ENCODE measurements at regions not wholly inside any gene's neighbourhood (a gene's known extent, or its start where the extent isn't known, plus 50 kb on each side); places are given as distances from the start of the nearest gene placed in this dataset.
"Not testable (repeated sequence)": the region's sequence is repeated elsewhere in the genome, so short reads cannot be mapped to it uniquely, and the experiment has no call there.

DNA sequence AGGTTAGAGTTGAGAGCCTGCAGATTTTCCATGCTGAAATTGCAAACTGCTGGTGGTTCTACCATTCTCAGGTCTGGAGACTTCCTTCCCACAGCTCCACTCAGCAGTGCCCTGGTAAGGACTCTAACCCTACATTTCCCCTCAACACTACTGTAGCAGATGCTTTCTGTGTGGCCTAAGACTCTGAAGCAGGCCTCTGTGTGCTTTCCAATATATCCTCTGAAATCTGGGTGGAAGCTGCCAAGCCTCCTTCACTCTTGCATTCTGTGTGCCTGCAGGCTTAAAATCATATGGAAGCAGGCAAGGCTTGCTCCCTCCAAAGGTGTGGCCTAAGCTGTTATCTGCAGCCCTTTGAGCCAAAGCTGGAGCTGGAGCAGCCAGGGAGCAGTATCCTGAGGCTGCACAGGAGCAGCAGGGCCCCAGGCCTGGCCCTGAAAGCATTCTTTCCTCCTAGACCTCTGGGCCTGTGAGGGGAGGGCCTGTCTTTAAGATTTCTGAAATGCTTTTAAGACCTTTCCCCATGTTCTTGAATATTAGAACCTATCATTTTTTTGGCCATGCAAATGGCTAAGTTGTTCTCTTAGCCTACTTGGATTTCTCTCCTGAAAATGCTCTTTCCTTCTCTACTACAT lies 134.1 kb upstream of the TSHZ3 start:
- Mint-ChIP-seq H3K36me3 (ENCODE audit: low read depth) (no peaks in the 10 kb centered on the region), H3K4me3 (ENCODE audit: unreplicated experiment) (no peak overlapping the region), H3K27ac (ENCODE audit: unreplicated experiment) (no peak overlapping the region), H3K9me3 (ENCODE audit: low read depth) (peaks cover 18% of the 10 kb centered on the region), H3K27me3 (ENCODE audit: low read depth) (peaks cover 2% of the 10 kb centered on the region), H3K4me1 (ENCODE audit: low read depth) (no peaks in the 10 kb centered on the region)
- no peak for DNase-seq (ENCODE audit: low spot score)
- TF ChIP-seq, protein P1, sequence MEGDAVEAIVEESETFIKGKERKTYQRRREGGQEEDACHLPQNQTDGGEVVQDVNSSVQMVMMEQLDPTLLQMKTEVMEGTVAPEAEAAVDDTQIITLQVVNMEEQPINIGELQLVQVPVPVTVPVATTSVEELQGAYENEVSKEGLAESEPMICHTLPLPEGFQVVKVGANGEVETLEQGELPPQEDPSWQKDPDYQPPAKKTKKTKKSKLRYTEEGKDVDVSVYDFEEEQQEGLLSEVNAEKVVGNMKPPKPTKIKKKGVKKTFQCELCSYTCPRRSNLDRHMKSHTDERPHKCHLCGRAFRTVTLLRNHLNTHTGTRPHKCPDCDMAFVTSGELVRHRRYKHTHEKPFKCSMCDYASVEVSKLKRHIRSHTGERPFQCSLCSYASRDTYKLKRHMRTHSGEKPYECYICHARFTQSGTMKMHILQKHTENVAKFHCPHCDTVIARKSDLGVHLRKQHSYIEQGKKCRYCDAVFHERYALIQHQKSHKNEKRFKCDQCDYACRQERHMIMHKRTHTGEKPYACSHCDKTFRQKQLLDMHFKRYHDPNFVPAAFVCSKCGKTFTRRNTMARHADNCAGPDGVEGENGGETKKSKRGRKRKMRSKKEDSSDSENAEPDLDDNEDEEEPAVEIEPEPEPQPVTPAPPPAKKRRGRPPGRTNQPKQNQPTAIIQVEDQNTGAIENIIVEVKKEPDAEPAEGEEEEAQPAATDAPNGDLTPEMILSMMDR (IDR thresholded peaks at IDR 0.05), result no peak

DNA sequence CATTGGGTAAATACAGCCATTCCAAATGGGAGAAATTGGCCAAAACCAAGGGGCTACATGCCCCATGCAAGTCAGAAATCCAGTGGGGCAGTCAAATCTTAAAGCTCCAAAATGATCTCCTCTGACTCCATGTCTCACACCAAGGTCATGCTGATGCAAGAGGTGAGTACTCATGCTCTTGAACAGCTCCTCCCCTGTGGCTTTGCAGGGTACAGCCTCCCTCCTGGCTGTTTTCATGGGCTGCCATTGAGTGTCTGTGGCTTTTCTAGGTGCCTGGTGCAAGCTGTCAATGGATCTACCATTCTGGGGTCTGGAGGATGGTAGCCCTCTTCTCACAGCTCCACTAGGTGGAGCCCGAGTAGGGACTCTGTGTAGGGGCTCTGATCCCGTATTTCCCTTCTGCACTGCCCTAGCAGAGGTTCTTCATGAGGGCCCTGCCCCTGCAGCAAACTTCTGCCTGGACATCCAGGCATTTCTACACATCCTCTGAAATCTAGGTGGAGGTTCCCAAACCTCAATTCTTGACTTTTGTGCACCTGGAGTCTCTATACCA lies 135.7 kb upstream of the TSHZ3 start:
- H3K4me1 Mint-ChIP-seq (ENCODE audit: low read depth); H3K4me3 Mint-ChIP-seq (ENCODE audit: unreplicated experiment); DNase-seq (ENCODE audit: low spot score); H3K27ac Mint-ChIP-seq (ENCODE audit: unreplicated experiment); H3K36me3 Mint-ChIP-seq (ENCODE audit: low read depth); H3K27me3 Mint-ChIP-seq (ENCODE audit: low read depth): not testable (repeated sequence)
- H3K9me3 Mint-ChIP-seq (ENCODE audit: low read depth), result peaks cover 18% of the 10 kb centered on the region

GRCh38 chr19:31485472-31485871 lies 136.2 kb upstream of the TSHZ3 start:
- TF ChIP-seq, protein P1 (IDR thresholded peaks at IDR 0.05), result no peak
- Mint-ChIP-seq H3K4me1 (ENCODE audit: low read depth) (no peaks in the 10 kb centered on the region), H3K9me3 (ENCODE audit: low read depth) (peaks cover 18% of the 10 kb centered on the region), H3K36me3 (ENCODE audit: low read depth) (no peaks in the 10 kb centered on the region), H3K27me3 (ENCODE audit: low read depth) (no peaks in the 10 kb centered on the region), H3K4me3 (ENCODE audit: unreplicated experiment) (no peak overlapping the region), H3K27ac (ENCODE audit: unreplicated experiment) (no peak overlapping the region)
- DNase-seq (ENCODE audit: low spot score), result no peak

GRCh38 chr19:31491242-31491641 lies 142.0 kb upstream of the TSHZ3 start:
- TF ChIP-seq, protein P1 (IDR thresholded peaks at IDR 0.05), result no peak
- Mint-ChIP-seq H3K9me3 (ENCODE audit: low read depth) (peaks cover 8% of the 10 kb centered on the region), H3K27me3 (ENCODE audit: low read depth) (no peaks in the 10 kb centered on the region), H3K4me1 (ENCODE audit: low read depth) (no peaks in the 10 kb centered on the region), H3K4me3 (ENCODE audit: unreplicated experiment) (no peak overlapping the region), H3K27ac (ENCODE audit: unreplicated experiment) (no peak overlapping the region), H3K36me3 (ENCODE audit: low read depth) (no peaks in the 10 kb centered on the region)
- no peak for DNase-seq (ENCODE audit: low spot score)

DNA sequence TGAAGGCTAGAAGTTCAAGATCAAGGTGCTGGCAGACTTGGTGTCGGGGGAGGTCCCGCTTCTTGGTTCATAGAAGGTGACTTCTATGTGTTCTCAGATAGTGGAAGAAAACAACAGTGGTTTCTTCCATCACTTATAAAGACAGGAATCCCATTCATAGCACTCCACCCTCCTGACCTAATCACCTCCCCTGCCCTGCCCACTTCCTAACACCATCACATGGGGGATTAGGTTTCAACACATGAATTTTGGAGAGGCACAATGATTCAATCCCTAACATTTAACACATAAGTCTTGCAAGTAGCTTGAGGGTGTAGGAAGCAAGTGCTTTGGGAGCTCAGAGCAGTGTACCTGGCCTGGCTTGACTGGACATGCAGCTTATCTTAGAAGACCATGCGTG lies 142.8 kb upstream of the TSHZ3 start:
- H3K9me3 Mint-ChIP-seq (ENCODE audit: low read depth), result peaks cover 3% of the 10 kb centered on the region
- H3K27me3 Mint-ChIP-seq (ENCODE audit: low read depth), result no peaks in the 10 kb centered on the region
- no peaks in the 10 kb centered on the region for H3K36me3 Mint-ChIP-seq (ENCODE audit: low read depth)
- no peak for DNase-seq (ENCODE audit: low spot score)
- H3K27ac Mint-ChIP-seq (ENCODE audit: unreplicated experiment), result no peak overlapping the region
- H3K4me1 Mint-ChIP-seq (ENCODE audit: low read depth), result no peaks in the 10 kb centered on the region
- H3K4me3 Mint-ChIP-seq (ENCODE audit: unreplicated experiment), result no peak overlapping the region
- TF ChIP-seq, protein P1 (IDR thresholded peaks at IDR 0.05), result no peak

DNA sequence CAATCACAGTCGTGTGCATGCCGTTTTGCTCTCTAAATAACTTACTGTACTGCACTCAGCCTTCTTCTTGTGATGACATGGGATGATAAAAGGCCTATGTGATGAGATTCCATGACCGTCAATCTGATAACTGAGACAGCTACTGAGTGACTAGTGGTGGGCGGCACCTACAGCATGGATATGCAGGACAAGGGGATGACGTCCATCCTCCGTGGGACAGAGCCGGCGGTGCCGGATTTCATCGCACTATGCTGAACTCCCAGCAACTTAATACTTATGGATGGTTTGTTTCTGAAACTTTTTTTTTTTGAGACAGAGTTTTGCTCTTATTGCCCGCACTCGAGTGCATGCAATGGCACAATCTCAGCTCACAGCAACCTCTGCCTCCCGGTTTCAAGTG lies 146.8 kb upstream of the TSHZ3 start:
- no peak for DNase-seq (ENCODE audit: low spot score)
- no peak overlapping the region for H3K4me3 Mint-ChIP-seq (ENCODE audit: unreplicated experiment)
- TF ChIP-seq, protein P1 (IDR thresholded peaks at IDR 0.05), result no peak
- H3K27me3 Mint-ChIP-seq (ENCODE audit: low read depth), result no peaks in the 10 kb centered on the region
- H3K9me3 Mint-ChIP-seq (ENCODE audit: low read depth), result peaks cover 6% of the 10 kb centered on the region
- no peaks in the 10 kb centered on the region for H3K36me3 Mint-ChIP-seq (ENCODE audit: low read depth)
- H3K4me1 Mint-ChIP-seq (ENCODE audit: low read depth), result no peaks in the 10 kb centered on the region
- no peak overlapping the region for H3K27ac Mint-ChIP-seq (ENCODE audit: unreplicated experiment)

Measured in chondrocyte (in vitro differentiated cells).